ENCODE measurements at regions not wholly inside any gene's neighbourhood (a gene's known extent, or its start where the extent isn't known, plus 50 kb on each side); places are given as distances from the start of the nearest gene placed in this dataset.

DNA sequence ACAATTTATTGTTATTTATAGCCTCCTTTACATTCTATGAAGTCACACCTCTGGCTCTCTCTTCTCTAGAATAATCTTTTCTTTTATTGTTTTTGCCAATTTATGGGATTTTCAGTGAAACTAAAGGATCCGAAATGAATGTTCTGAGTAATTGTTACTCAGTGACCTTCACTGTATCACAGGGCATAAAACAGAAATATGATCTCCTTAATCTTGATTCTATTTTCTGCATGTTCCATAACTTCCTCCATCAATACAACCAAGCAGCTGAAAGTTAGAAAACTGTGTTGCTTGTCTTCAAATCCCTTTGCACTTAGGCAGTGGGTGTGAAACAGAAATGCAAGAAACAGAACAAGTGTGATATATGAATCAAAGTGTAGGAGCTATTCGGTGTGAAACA is 57.4 kb upstream of the FERD3L start:
- no peak for TF ChIP-seq SMAD3 (CRISPR knock-in tag; IDR thresholded peaks at IDR 0.05; ENCODE audit: borderline replicate concordance)
- no peak for TF ChIP-seq RELA (CRISPR knock-in tag; IDR thresholded peaks at IDR 0.05; ENCODE audit: borderline replicate concordance)
- TF ChIP-seq ZNF423 (CRISPR knock-in tag; IDR thresholded peaks at IDR 0.05), result no peak
- TF ChIP-seq FOXJ3 (CRISPR knock-in tag; IDR thresholded peaks at IDR 0.05; ENCODE audit: borderline replicate concordance), result no peak
- H3K4me3 Mint-ChIP-seq, result no peak overlapping the region
- ChIA-PET POLR2A (no interaction called here), CTCF (no interaction called here)
- no peaks in the 10 kb centered on the region for H3K4me1 Mint-ChIP-seq
- DNase-seq (ENCODE audit: low spot score), result no peak
- no peak for ATAC-seq
- peaks cover under 1% of the 10 kb centered on the region for H3K27me3 Mint-ChIP-seq (ENCODE audit: low read depth)
- no peaks in the 10 kb centered on the region for H3K9me3 Mint-ChIP-seq
- H3K27ac Mint-ChIP-seq, result no peak overlapping the region
- H3K36me3 Mint-ChIP-seq, result no peaks in the 10 kb centered on the region
